ENCODE measurements at regions not wholly inside any gene's neighbourhood (a gene's known extent, or its start where the extent isn't known, plus 50 kb on each side); places are given as distances from the start of the nearest gene placed in this dataset.

- Histone ChIP-seq H3K9me3 (replicated peaks; ENCODE audit: control insufficient read depth, insufficient read depth, low read depth, low read length) (no peaks in the 10 kb centered on the region), H3K4me3 (no peak overlapping the region), H3K9ac (ENCODE audit: insufficient read depth in 1 of 2, low read depth in 2 of 2, low read length in 2 of 2) (no peak overlapping the region), H4K20me1 (replicated peaks; ENCODE audit: control insufficient read depth, insufficient read depth, low read length) (no peaks in the 10 kb centered on the region), H3K4me1 (replicated peaks in 1 of 2; ENCODE audit: control insufficient read depth in 2 of 2, insufficient read depth in 2 of 2, low read length in 2 of 2) (no peaks in the 10 kb centered on the region), H3K36me3 (ENCODE audit: control insufficient read depth, insufficient read depth, low read length) (no peaks in the 10 kb centered on the region), H2AFZ (ENCODE audit: low read depth, low read length) (no peak overlapping the region), H3K27me3 (ENCODE audit: control insufficient read depth in 2 of 2, insufficient read depth in 2 of 2, low read length in 2 of 2) (no peaks in the 10 kb centered on the region), H3K79me2 (ENCODE audit: control insufficient read depth, insufficient read depth, low read length) (no peaks in the 10 kb centered on the region), H3K9me1 (ENCODE audit: control insufficient read depth, insufficient read depth, low read length) (no peaks in the 10 kb centered on the region), H3K27ac (ENCODE audit: extremely low read depth, low read depth, low read length) (no peak overlapping the region), H3K4me2 (ENCODE audit: insufficient read depth, low read length) (no peak overlapping the region)
- FAIRE-seq (no peak), DNase-seq (ENCODE audit: extremely low read depth in 1 of 4, low spot score in 3 of 4) (no peak), ATAC-seq (no peak)
- TF ChIP-seq ZNF77 (CRISPR knock-in tag; IDR thresholded peaks at IDR 0.05) = no peak
- TF ChIP-seq RNF2 (IDR thresholded peaks at IDR 0.05) = no peak
- no peak for TF ChIP-seq ZFP36 (IDR thresholded peaks at IDR 0.05; ENCODE audit: low read depth, low read length, partially characterized antibody)
- no peak for TF ChIP-seq ZNF282 (CRISPR knock-in tag; IDR thresholded peaks at IDR 0.05)
- TF ChIP-seq NCOA4 (IDR thresholded peaks at IDR 0.05; ENCODE audit: partially characterized antibody) = no peak
- TF ChIP-seq NR1H2 (CRISPR knock-in tag; IDR thresholded peaks at IDR 0.05) = no peak
- TF ChIP-seq IFI16 (CRISPR knock-in tag; IDR thresholded peaks at IDR 0.05) = no peak
- TF ChIP-seq PRPF4 (IDR thresholded peaks at IDR 0.05; ENCODE audit: insufficient read depth, low read depth, low read length, poor library complexity, severe bottlenecking) = no peak
- no peak for TF ChIP-seq TCFL5 (CRISPR knock-in tag; conservative IDR thresholded peaks at IDR 0.05)
- no peak for TF ChIP-seq RCOR1 (IDR thresholded peaks at IDR 0.05; ENCODE audit: borderline replicate concordance in 1 of 2, low read depth in 2 of 2, low read length in 2 of 2)
- no peak for TF ChIP-seq FIP1L1 (IDR thresholded peaks at IDR 0.05; ENCODE audit: low read depth, low read length, poor library complexity, severe bottlenecking)
- TF ChIP-seq ERF (CRISPR knock-in tag; IDR thresholded peaks at IDR 0.05) = no peak
- no peak for TF ChIP-seq TCF7L2 (IDR thresholded peaks at IDR 0.05; ENCODE audit: low read depth, low read length)
- TF ChIP-seq GABPB1 (CRISPR knock-in tag; IDR thresholded peaks at IDR 0.05) = no peak
- no peak for TF ChIP-seq RBM14 (IDR thresholded peaks at IDR 0.05; ENCODE audit: borderline replicate concordance, insufficient read depth, low read depth, low read length)
- TF ChIP-seq MTA2 (IDR thresholded peaks at IDR 0.05; ENCODE audit: low read depth) = no peak
- TF ChIP-seq BDP1 (IDR thresholded peaks at IDR 0.05; ENCODE audit: insufficient read depth, insufficient read length) = no peak
- TF ChIP-seq TFAP4 (CRISPR knock-in tag; IDR thresholded peaks at IDR 0.05; ENCODE audit: borderline replicate concordance) = no peak
- no peak for TF ChIP-seq ZBTB49 (CRISPR knock-in tag; IDR thresholded peaks at IDR 0.05; ENCODE audit: borderline replicate concordance)
- no peak for TF ChIP-seq ZNF280A (IDR thresholded peaks at IDR 0.05; ENCODE audit: low read depth, partially characterized antibody)
- no TSS peak for BruUV-seq (replicated peaks)
- ChIA-PET POLR2A (no interaction called here), CTCF (ENCODE audit: low intra/inter-chr PET ratio) (no interaction called here)
- intact Hi-C loops (cut with micrococcal nuclease) = no loop called here
- 5% methylated on average over 2 of the region's 2 CpGs for WGBS (ENCODE audit: insufficient coverage, low coverage, missing lambda C conversion rate)
- in situ Hi-C loops (cut with MboI) = no loop called here
These were observed 123.8 kb upstream of the PCDH9 start for GRCh38 chr13:67353941-67354340.

Measured in K562 (cell line).